ENCODE measurements at regions not wholly inside any gene's neighbourhood (a gene's known extent, or its start where the extent isn't known, plus 50 kb on each side); places are given as distances from the start of the nearest gene placed in this dataset.

GRCh38 chr16:54780266-54780665, 150.4 kb upstream of the IRX5 start:
- TF ChIP-seq CTCF (IDR thresholded peaks at IDR 0.05; ENCODE audit: low read depth, low read length, missing control alignments) = no peak
- no peak overlapping the region for H3K4me3 ChIP-seq (ENCODE audit: low read depth, low read length)
- no peak for DNase-seq (ENCODE audit: low read depth)

GRCh38 chr16:54779549-54779948, 151.1 kb upstream of the IRX5 start:
- DNase-seq (ENCODE audit: low read depth) = no peak
- TF ChIP-seq CTCF (IDR thresholded peaks at IDR 0.05; ENCODE audit: low read depth, low read length, missing control alignments) = no peak
- no peak overlapping the region for H3K4me3 ChIP-seq (ENCODE audit: low read depth, low read length)

- TF ChIP-seq CTCF (IDR thresholded peaks at IDR 0.05; ENCODE audit: low read depth, low read length, missing control alignments) = no peak
- DNase-seq (ENCODE audit: low read depth) = no peak
These were observed 155.9 kb upstream of the IRX5 start for GRCh38 chr16:54774768-54775167.

GRCh38 chr16:54772400-54772799, 158.3 kb upstream of the IRX5 start:
- H3K4me3 ChIP-seq (ENCODE audit: low read depth, low read length) = no peak overlapping the region
- DNase-seq (ENCODE audit: low read depth) = no peak
- TF ChIP-seq CTCF (IDR thresholded peaks at IDR 0.05; ENCODE audit: low read depth, low read length, missing control alignments) = no peak

More at GRCh38 chr16:54774768-54775167, 155.9 kb upstream of the IRX5 start:
- H3K4me3 ChIP-seq (ENCODE audit: low read depth, low read length) = no peak overlapping the region

- H3K4me3 ChIP-seq (ENCODE audit: low read depth, low read length) = no peak overlapping the region
- DNase-seq (ENCODE audit: low read depth) = no peak
- TF ChIP-seq CTCF (IDR thresholded peaks at IDR 0.05; ENCODE audit: low read depth, low read length, missing control alignments) = no peak
These were observed 164.3 kb upstream of the IRX5 start for GRCh38 chr16:54766355-54766754.

- DNase-seq (ENCODE audit: low read depth) = no peak
- no peak overlapping the region for H3K4me3 ChIP-seq (ENCODE audit: low read depth, low read length)
These were observed 180.4 kb upstream of the IRX5 start for GRCh38 chr16:54750249-54750648.

More at GRCh38 chr16:54750249-54750648, 180.4 kb upstream of the IRX5 start:
- no peak for TF ChIP-seq CTCF (IDR thresholded peaks at IDR 0.05; ENCODE audit: low read depth, low read length, missing control alignments)

All from GM12864 (cell line).